ENCODE measurements at regions not wholly inside any gene's neighbourhood (a gene's known extent, or its start where the extent isn't known, plus 50 kb on each side); places are given as distances from the start of the nearest gene placed in this dataset.
"Not testable (repeated sequence)": the region's sequence is repeated elsewhere in the genome, so short reads cannot be mapped to it uniquely, and the experiment has no call there.

GRCh38 chr12:47346251-47347019 is 266.7 kb upstream of the AMIGO2 start:
- Histone ChIP-seq H3K9ac (ENCODE audit: low read depth, low read length) (no peak overlapping the region), H3K27ac (ENCODE audit: low read depth, low read length) (no peak overlapping the region), H3K36me3 (ENCODE audit: insufficient read depth, low read length) (no peaks in the 10 kb centered on the region), H3K9me3 (ENCODE audit: insufficient read depth, low read depth, low read length) (no peaks in the 10 kb centered on the region), H3K4me3 (ENCODE audit: low read length) (no peak overlapping the region), H3K27me3 (ENCODE audit: insufficient read depth, low read length) (no peaks in the 10 kb centered on the region), H3K4me1 (ENCODE audit: insufficient read depth, low read length) (no peaks in the 10 kb centered on the region)
- 96% methylated on average over 3 of the region's 4 CpGs for WGBS

DNA sequence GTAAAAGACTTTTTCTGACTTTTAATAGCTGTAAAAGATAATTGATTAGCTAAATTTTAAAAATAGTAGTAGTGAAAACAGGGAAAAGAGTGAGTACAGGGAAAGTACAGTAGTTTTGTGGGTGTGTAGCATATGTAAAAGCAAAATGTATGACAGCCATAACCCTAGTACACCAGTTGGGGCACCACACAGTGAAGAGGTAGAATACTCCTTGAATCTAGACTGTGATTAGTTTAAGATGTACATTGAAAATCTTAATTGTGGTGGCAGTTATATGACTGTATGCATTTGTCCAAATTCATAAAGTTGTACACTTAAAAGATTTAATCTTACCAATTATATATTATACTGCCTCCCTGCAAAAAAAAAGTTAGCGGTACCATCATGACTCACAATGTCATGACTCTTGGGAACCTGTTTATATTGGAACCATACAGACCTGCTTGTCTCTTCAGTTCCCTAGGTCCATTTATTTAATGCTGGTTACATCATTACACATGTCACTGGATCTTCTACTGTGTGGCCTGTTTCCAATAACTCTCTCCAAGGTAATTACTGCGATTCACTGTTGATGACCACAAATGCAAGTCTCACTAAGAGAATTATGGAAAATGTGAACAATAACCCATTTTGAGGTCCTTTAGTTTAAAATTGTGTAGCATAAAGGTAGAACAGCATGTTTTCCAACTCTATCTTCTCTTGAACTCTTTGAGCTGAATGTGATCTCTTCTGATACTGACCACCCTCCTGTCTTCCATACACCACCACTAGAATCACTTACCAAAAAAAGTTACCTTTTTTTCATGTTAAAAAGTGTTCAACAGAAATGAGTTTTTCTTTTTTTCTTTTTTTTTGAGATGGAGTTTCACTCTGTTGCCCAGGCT is 264.2 kb upstream of the AMIGO2 start:
- Histone ChIP-seq H3K27ac (ENCODE audit: low read depth, low read length) (no peak overlapping the region), H3K27me3 (ENCODE audit: insufficient read depth, low read length) (no peaks in the 10 kb centered on the region), H3K36me3 (ENCODE audit: insufficient read depth, low read length) (no peaks in the 10 kb centered on the region), H3K9ac (ENCODE audit: low read depth, low read length) (no peak overlapping the region), H3K4me1 (ENCODE audit: insufficient read depth, low read length) (no peaks in the 10 kb centered on the region), H3K4me3 (ENCODE audit: low read length) (no peak overlapping the region), H3K9me3 (ENCODE audit: insufficient read depth, low read depth, low read length) (no peaks in the 10 kb centered on the region)
- 93% methylated on average over 2 of the region's 2 CpGs for WGBS

GRCh38 chr12:47340411-47341015 is 260.8 kb upstream of the AMIGO2 start:
- WGBS, result 91% methylated on average over 7 of the region's 7 CpGs
- Histone ChIP-seq H3K9ac (ENCODE audit: low read depth, low read length) (no peak overlapping the region), H3K4me1 (ENCODE audit: insufficient read depth, low read length) (no peaks in the 10 kb centered on the region), H3K4me3 (ENCODE audit: low read length) (no peak overlapping the region), H3K27ac (ENCODE audit: low read depth, low read length) (no peak overlapping the region), H3K27me3 (ENCODE audit: insufficient read depth, low read length) (no peaks in the 10 kb centered on the region), H3K9me3 (ENCODE audit: insufficient read depth, low read depth, low read length) (no peaks in the 10 kb centered on the region), H3K36me3 (ENCODE audit: insufficient read depth, low read length) (no peaks in the 10 kb centered on the region)

DNA sequence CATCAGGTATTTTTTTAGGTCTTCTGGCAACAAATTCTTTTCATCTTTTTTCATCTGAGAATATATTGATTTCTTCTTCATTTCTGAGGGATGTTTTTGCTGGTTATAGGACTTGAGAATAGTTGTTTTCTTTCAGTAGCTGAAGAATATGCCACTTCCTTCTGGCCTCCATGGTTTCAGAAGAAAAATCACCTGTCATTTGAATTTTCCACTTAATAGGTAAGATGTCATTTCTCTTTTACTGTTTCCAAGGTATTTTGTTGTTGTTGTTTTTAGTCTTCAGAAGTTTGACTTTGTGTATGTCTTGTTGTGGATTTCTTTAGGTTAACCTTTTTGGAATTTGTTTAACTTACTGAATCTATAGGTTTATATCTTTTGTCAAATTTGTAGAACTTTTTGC is 257.8 kb upstream of the AMIGO2 start:
- Histone ChIP-seq H3K9ac (ENCODE audit: low read depth, low read length) (no peak overlapping the region), H3K27me3 (ENCODE audit: insufficient read depth, low read length) (no peaks in the 10 kb centered on the region), H3K36me3 (ENCODE audit: insufficient read depth, low read length) (no peaks in the 10 kb centered on the region), H3K27ac (ENCODE audit: low read depth, low read length) (no peak overlapping the region), H3K9me3 (ENCODE audit: insufficient read depth, low read depth, low read length) (0 out of 2 replicates have a peak, but pooled peaks cover 3% of the 10 kb centered on the region), H3K4me3 (ENCODE audit: low read length) (no peak overlapping the region), H3K4me1 (ENCODE audit: insufficient read depth, low read length) (no peaks in the 10 kb centered on the region)

GRCh38 chr12:47333271-47333858 is 253.6 kb upstream of the AMIGO2 start:
- not testable (repeated sequence) for H3K36me3 ChIP-seq (ENCODE audit: insufficient read depth, low read length); H3K27ac ChIP-seq (ENCODE audit: low read depth, low read length); H3K4me3 ChIP-seq (ENCODE audit: low read length); H3K9me3 ChIP-seq (ENCODE audit: insufficient read depth, low read depth, low read length); H3K4me1 ChIP-seq (ENCODE audit: insufficient read depth, low read length); H3K27me3 ChIP-seq (ENCODE audit: insufficient read depth, low read length); H3K9ac ChIP-seq (ENCODE audit: low read depth, low read length)
- 89% methylated on average over 22 of the region's 22 CpGs for WGBS

GRCh38 chr12:47328831-47329545 is 249.2 kb upstream of the AMIGO2 start:
- no peak overlapping the region for H3K27ac ChIP-seq (ENCODE audit: low read depth, low read length)
- no peaks in the 10 kb centered on the region for H3K4me1 ChIP-seq (ENCODE audit: insufficient read depth, low read length)
- 100% methylated on average over 1 of the region's 1 CpG for WGBS

GRCh38 chr12:47326190-47326589 is 246.4 kb upstream of the AMIGO2 start:
- Histone ChIP-seq H3K36me3 (ENCODE audit: insufficient read depth, low read length) (no peaks in the 10 kb centered on the region), H3K9me3 (ENCODE audit: insufficient read depth, low read depth, low read length) (0 out of 2 replicates have a peak, but pooled peaks cover 3% of the 10 kb centered on the region), H3K27ac (ENCODE audit: low read depth, low read length) (no peak overlapping the region), H3K9ac (ENCODE audit: low read depth, low read length) (no peak overlapping the region), H3K4me1 (ENCODE audit: insufficient read depth, low read length) (no peaks in the 10 kb centered on the region), H3K27me3 (ENCODE audit: insufficient read depth, low read length) (no peaks in the 10 kb centered on the region), H3K4me3 (ENCODE audit: low read length) (no peak overlapping the region)
- 97% methylated on average over 4 of the region's 5 CpGs for WGBS

More at GRCh38 chr12:47328831-47329545, 249.2 kb upstream of the AMIGO2 start:
- no peaks in the 10 kb centered on the region for H3K36me3 ChIP-seq (ENCODE audit: insufficient read depth, low read length)
- H3K4me3 ChIP-seq (ENCODE audit: low read length), result no peak overlapping the region
- no peaks in the 10 kb centered on the region for H3K27me3 ChIP-seq (ENCODE audit: insufficient read depth, low read length)
- H3K9ac ChIP-seq (ENCODE audit: low read depth, low read length), result no peak overlapping the region
- 0 out of 2 replicates have a peak, but pooled peaks cover 3% of the 10 kb centered on the region for H3K9me3 ChIP-seq (ENCODE audit: insufficient read depth, low read depth, low read length)

- 100% methylated on average over 1 of the region's 2 CpGs for WGBS
Observed at GRCh38 chr12:47323802-47324201, 244.0 kb upstream of the AMIGO2 start.

GRCh38 chr12:47321436-47321835 is 241.7 kb upstream of the AMIGO2 start:
- 28% methylated on average over 2 of the region's 2 CpGs for WGBS
- 0 out of 2 replicates have a peak, but pooled peaks cover 3% of the 10 kb centered on the region for H3K9me3 ChIP-seq (ENCODE audit: insufficient read depth, low read depth, low read length)
- no peaks in the 10 kb centered on the region for H3K27me3 ChIP-seq (ENCODE audit: insufficient read depth, low read length)
- H3K4me1 ChIP-seq (ENCODE audit: insufficient read depth, low read length), result no peaks in the 10 kb centered on the region
- H3K36me3 ChIP-seq (ENCODE audit: insufficient read depth, low read length), result no peaks in the 10 kb centered on the region
- H3K9ac ChIP-seq (ENCODE audit: low read depth, low read length), result no peak overlapping the region
- H3K4me3 ChIP-seq (ENCODE audit: low read length), result no peak overlapping the region
- no peak overlapping the region for H3K27ac ChIP-seq (ENCODE audit: low read depth, low read length)

More at GRCh38 chr12:47323802-47324201, 244.0 kb upstream of the AMIGO2 start:
- Histone ChIP-seq H3K9ac (ENCODE audit: low read depth, low read length) (no peak overlapping the region), H3K36me3 (ENCODE audit: insufficient read depth, low read length) (no peaks in the 10 kb centered on the region), H3K4me1 (ENCODE audit: insufficient read depth, low read length) (no peaks in the 10 kb centered on the region), H3K4me3 (ENCODE audit: low read length) (no peak overlapping the region), H3K9me3 (ENCODE audit: insufficient read depth, low read depth, low read length) (0 out of 2 replicates have a peak, but pooled peaks cover 3% of the 10 kb centered on the region), H3K27me3 (ENCODE audit: insufficient read depth, low read length) (no peaks in the 10 kb centered on the region), H3K27ac (ENCODE audit: low read depth, low read length) (no peak overlapping the region)

GRCh38 chr12:47319746-47320145 is 240.0 kb upstream of the AMIGO2 start:
- WGBS, result 95% methylated on average over 1 of the region's 1 CpG
- no peak overlapping the region for H3K27ac ChIP-seq (ENCODE audit: low read depth, low read length)
- 0 out of 2 replicates have a peak, but pooled peaks cover 3% of the 10 kb centered on the region for H3K9me3 ChIP-seq (ENCODE audit: insufficient read depth, low read depth, low read length)
- no peak overlapping the region for H3K9ac ChIP-seq (ENCODE audit: low read depth, low read length)
- H3K4me3 ChIP-seq (ENCODE audit: low read length), result no peak overlapping the region
- no peaks in the 10 kb centered on the region for H3K27me3 ChIP-seq (ENCODE audit: insufficient read depth, low read length)
- no peaks in the 10 kb centered on the region for H3K36me3 ChIP-seq (ENCODE audit: insufficient read depth, low read length)
- no peaks in the 10 kb centered on the region for H3K4me1 ChIP-seq (ENCODE audit: insufficient read depth, low read length)
